Keratinocyte (primary cell): ENCODE measurements at regions not wholly inside any gene's neighbourhood (a gene's known extent, or its start where the extent isn't known, plus 50 kb on each side); places are given as distances from the start of the nearest gene placed in this dataset.

ENCODE experiments used
- DNase-seq: peaks from one replicate; pipeline ENCODE4 v3.0.0-alpha.2; 2011; ENCODE audit warnings: low read depth, missing footprints, low spot score
- FAIRE-seq: peaks from 2 replicates; lab custom pipeline; 2011; peaks lifted over from hg19 to GRCh38; lab: Jason Lieb, UNC
- H2AFZ ChIP-seq: 2 replicates; pipeline ENCODE4 v1.6.0; 2012; ENCODE audit warnings: low read length, control low read depth, inconsistent platforms; ENCODE audit not compliant: control insufficient read depth
- H3K27ac ChIP-seq: 2 replicates; pipeline ENCODE4 v1.5.1; 2011; ENCODE audit warnings: low read length; ENCODE audit not compliant: control insufficient read depth, insufficient read depth
- H3K27me3 ChIP-seq: 3 replicates; pipeline ENCODE4 v1.6.0; 2011; ENCODE audit warnings: low read length; ENCODE audit not compliant: control insufficient read depth, insufficient read depth; ENCODE audit errors: extremely low read depth
- H3K36me3 ChIP-seq, 2 experiments: 2 replicates in 1 of 2; 3 replicates in 1 of 2; pipeline ENCODE4 v1.5.1; 2011; ENCODE audit warnings: low read length in 2 of 2, mild to moderate bottlenecking in 1 of 2; ENCODE audit not compliant: control insufficient read depth in 2 of 2, insufficient read depth in 2 of 2; ENCODE audit errors: extremely low read depth in 1 of 2
- H3K4me1 ChIP-seq: 3 replicates; pipeline ENCODE4 v1.5.1; 2011; ENCODE audit warnings: low read length; ENCODE audit not compliant: control insufficient read depth, insufficient read depth; ENCODE audit errors: extremely low read depth
- H3K4me2 ChIP-seq: 3 replicates; pipeline ENCODE4 v1.6.0; 2011; ENCODE audit warnings: low read depth, low read length; ENCODE audit not compliant: control insufficient read depth, insufficient read depth; ENCODE audit errors: extremely low read depth
- H3K4me3 ChIP-seq, 3 experiments: fragments of 200-600 bp in 1 of 3; sonication (generic) in 1 of 3; 2 replicates in 2 of 3; 3 replicates in 1 of 3; pipeline ENCODE4 v1.5.1; 2011 to 2016; ENCODE audit warnings: low read length in 3 of 3, mild to moderate bottlenecking in 3 of 3, control low read depth in 2 of 3, inconsistent platforms in 1 of 3, low read depth in 1 of 3, mixed read lengths in 1 of 3, mixed run types in 1 of 3, moderate library complexity in 1 of 3; ENCODE audit not compliant: control insufficient read depth in 2 of 3, insufficient read depth in 2 of 3; ENCODE audit errors: extremely low read depth in 1 of 3
- H3K79me2 ChIP-seq: 2 replicates; pipeline ENCODE4 v1.6.0; 2012; ENCODE audit warnings: low read length; ENCODE audit not compliant: control insufficient read depth, insufficient read depth
- H3K9ac ChIP-seq: 3 replicates; pipeline ENCODE4 v1.6.0; 2011; ENCODE audit warnings: low read length; ENCODE audit not compliant: control insufficient read depth, insufficient read depth; ENCODE audit errors: extremely low read depth
- H3K9me1 ChIP-seq: 3 replicates; pipeline ENCODE4 v1.6.0; 2011; ENCODE audit warnings: low read length; ENCODE audit not compliant: control insufficient read depth, insufficient read depth; ENCODE audit errors: extremely low read depth
- H3K9me3 ChIP-seq: 2 replicates; pipeline ENCODE4 v1.5.1; 2012; ENCODE audit warnings: low read depth, low read length; ENCODE audit not compliant: control insufficient read depth
- H4K20me1 ChIP-seq: 3 replicates; pipeline ENCODE4 v1.6.0; 2011; ENCODE audit warnings: low read length; ENCODE audit not compliant: control insufficient read depth, insufficient read depth; ENCODE audit errors: extremely low read depth
- CTCF ChIP-seq, 3 experiments: IDR thresholded peaks in 1 of 3; conservative IDR thresholded peaks in 1 of 3; optimal IDR thresholded peaks in 1 of 3; 2 replicates in 2 of 3; 3 replicates in 1 of 3; pipeline versions ENCODE3 to v1.5.1; 2011; ENCODE audit warnings: low read length in 3 of 3, mild to moderate bottlenecking in 3 of 3, moderate library complexity in 2 of 3, control low read depth in 1 of 3, inconsistent platforms in 1 of 3; ENCODE audit not compliant: insufficient read depth in 2 of 3; ENCODE audit errors: extremely low read depth in 1 of 3
- EZH2 ChIP-seq: IDR thresholded peaks from one replicate; pipeline ENCODE4 v1.6.1; 2012; ENCODE audit warnings: inconsistent platforms, mild to moderate bottlenecking, low read length, moderate library complexity
- dilution Hi-C: fragments of 300-500 bp; cut with MboI; formaldehyde crosslinking; loops from one replicate; pipeline ENCODE4 v1.7.0; 2020; ENCODE audit warnings: low sequenced_read_pairs; ENCODE audit not compliant: extremely low pct_ligation_motif_present

- TF ChIP-seq CTCF (optimal IDR thresholded peaks at IDR 0.05 in 1 of 3, IDR thresholded peaks at IDR 0.05 in 1 of 3, conservative IDR thresholded peaks at IDR 0.05 in 1 of 3; ENCODE audit: extremely low read depth in 1 of 3, insufficient read depth in 2 of 3, low read length in 3 of 3) (no peak), EZH2 (no peak)
- no peak overlapping the region for H2AFZ ChIP-seq
- H3K79me2 ChIP-seq = no peaks in the 10 kb centered on the region
- H3K4me1 ChIP-seq = no peaks in the 10 kb centered on the region
- dilution Hi-C loops = no loop called here
- H3K9me3 ChIP-seq = peaks cover 4% of the 10 kb centered on the region
- no peak overlapping the region for H3K27ac ChIP-seq
- peaks cover 38% of the 10 kb centered on the region for H3K27me3 ChIP-seq
- no peak overlapping the region for H3K4me2 ChIP-seq
- H4K20me1 ChIP-seq = no peaks in the 10 kb centered on the region
- no peak overlapping the region for H3K4me3 ChIP-seq
- no peak overlapping the region for H3K9ac ChIP-seq
- FAIRE-seq (no peak), DNase-seq (no peak)
- H3K9me1 ChIP-seq = no peaks in the 10 kb centered on the region
- H3K36me3 ChIP-seq = no peaks in the 10 kb centered on the region
Measured at GRCh38 chr7:47211519-47211973, 370.4 kb downstream of the TNS3 start.

- peaks cover 4% of the 10 kb centered on the region for H3K9me3 ChIP-seq
- no peak for FAIRE-seq
- H3K9me1 ChIP-seq = no peaks in the 10 kb centered on the region
- dilution Hi-C loops = no loop called here
- DNase-seq = no peak
- H4K20me1 ChIP-seq = no peaks in the 10 kb centered on the region
- no peaks in the 10 kb centered on the region for H3K79me2 ChIP-seq
- H3K4me1 ChIP-seq = no peaks in the 10 kb centered on the region
- H2AFZ ChIP-seq = no peak overlapping the region
- H3K27me3 ChIP-seq = peaks cover 34% of the 10 kb centered on the region
- H3K4me2 ChIP-seq = no peak overlapping the region
- no peak for TF ChIP-seq EZH2
- no peaks in the 10 kb centered on the region for H3K36me3 ChIP-seq
- H3K4me3 ChIP-seq = no peak overlapping the region
- no peak overlapping the region for H3K27ac ChIP-seq
- no peak overlapping the region for H3K9ac ChIP-seq
Measured at GRCh38 chr7:47210281-47210854, 371.5 kb downstream of the TNS3 start.

GRCh38 chr7:47207956-47208355, 374.0 kb downstream of the TNS3 start:
- Histone ChIP-seq H3K27ac (no peak overlapping the region), H3K9me1 (no peaks in the 10 kb centered on the region), H3K4me3 (no peak overlapping the region), H3K36me3 (no peaks in the 10 kb centered on the region), H4K20me1 (no peaks in the 10 kb centered on the region), H2AFZ (no peak overlapping the region), H3K79me2 (no peaks in the 10 kb centered on the region), H3K4me1 (no peaks in the 10 kb centered on the region), H3K4me2 (no peak overlapping the region), H3K9ac (no peak overlapping the region), H3K27me3 (peaks cover 26% of the 10 kb centered on the region), H3K9me3 (peaks cover 4% of the 10 kb centered on the region)
- TF ChIP-seq CTCF (optimal IDR thresholded peaks at IDR 0.05 in 1 of 3, IDR thresholded peaks at IDR 0.05 in 1 of 3, conservative IDR thresholded peaks at IDR 0.05 in 1 of 3; ENCODE audit: extremely low read depth in 1 of 3, insufficient read depth in 2 of 3, low read length in 3 of 3) (no peak), EZH2 (no peak)
- DNase-seq = no peak
- FAIRE-seq = no peak
- dilution Hi-C loops = no loop called here
